ENCODE measurements at regions not wholly inside any gene's neighbourhood (a gene's known extent, or its start where the extent isn't known, plus 50 kb on each side); places are given as distances from the start of the nearest gene placed in this dataset.
A peak's percentile ranks its signal among the peaks of the same experiment; 100 is the strongest.

GRCh38 chr6:132937466-132937906, 123.1 kb downstream of the RPS12 start:
- no peak for DNase-seq

DNA sequence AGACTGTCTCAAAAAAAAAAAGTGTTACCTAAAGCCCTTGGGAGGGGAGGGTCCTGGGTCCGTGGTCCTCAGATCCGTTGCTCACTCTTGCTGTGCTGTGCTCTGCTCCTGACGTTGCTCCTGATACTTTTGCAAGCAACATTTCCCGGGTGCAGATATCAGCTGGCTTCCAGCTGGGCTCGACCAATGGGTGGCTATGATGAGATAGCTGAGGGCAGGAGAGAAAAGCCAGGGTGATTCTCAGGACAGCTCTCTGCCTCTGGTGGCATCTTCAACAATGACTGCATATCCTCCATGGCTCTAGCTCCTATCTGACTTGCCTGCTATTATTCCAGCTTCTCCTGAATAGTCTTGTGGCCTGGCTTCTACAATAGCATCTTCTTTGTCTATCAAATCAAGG, 134.5 kb downstream of the RPS12 start:
- no peak for DNase-seq

- DNase-seq = no peak
Observed at GRCh38 chr6:132950566-132950965, 136.2 kb downstream of the RPS12 start.

DNA sequence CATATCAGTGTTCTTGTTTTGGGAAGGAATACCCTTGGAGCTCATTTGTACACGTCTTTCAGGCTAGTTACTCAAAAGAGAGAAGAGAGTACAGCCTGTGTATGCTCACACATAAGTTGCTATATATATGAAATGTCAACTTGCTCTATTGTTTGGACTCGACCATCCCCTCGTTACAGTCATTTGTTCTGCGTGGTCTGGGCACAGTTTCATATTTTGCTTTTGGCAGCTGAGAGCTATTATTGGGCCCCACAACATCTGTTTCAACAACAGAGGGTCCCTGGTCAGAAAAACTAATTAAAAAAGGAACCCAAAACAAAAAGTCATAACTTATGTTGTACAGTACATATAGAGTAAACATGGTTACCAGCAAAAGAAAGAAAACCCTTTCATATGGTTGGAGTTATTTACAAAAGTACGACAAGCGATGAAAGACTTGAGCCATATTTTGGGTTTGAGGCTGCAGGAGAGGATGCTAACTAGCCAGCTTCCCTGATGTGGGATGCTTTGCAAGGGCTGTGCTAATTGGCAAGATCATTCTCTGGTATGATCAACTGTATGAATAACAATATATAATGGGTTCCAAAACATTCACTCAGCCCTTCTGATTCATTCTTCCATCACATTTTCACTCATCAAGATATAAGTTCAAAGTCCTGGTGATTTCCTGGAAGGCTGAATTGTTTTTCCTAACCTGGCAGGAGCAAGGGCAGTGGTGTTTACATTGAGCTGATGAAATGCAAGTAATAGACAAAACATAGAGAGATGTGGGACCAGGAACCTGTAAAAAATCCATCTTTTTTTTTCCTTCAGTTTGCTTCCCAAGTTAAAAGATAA, 137.9 kb downstream of the RPS12 start:
- no peak for DNase-seq

- DNase-seq = no peak
Observed at GRCh38 chr6:132952986-132953385, 138.6 kb downstream of the RPS12 start.

- DNase-seq = no peak
Observed at GRCh38 chr6:132954222-132954621, 139.9 kb downstream of the RPS12 start.

DNA sequence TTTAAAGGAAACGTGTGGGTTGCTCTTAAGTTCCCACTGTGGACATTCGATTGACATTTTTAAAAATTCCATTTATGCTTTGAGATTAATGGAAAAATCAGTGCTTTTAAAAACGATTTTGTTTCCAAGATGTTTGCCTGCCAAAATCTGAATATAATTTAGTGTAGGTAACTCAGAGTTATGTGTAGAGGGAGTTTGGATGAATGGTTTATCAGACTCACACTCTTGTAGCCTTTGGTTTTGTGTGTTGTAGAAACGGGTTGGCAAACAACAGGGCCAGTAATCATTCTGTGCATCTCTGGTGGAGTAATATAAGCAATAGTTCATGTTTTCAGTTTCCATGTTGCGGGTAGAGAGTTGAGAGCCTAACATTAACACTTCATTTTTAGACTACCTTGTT, 140.6 kb downstream of the RPS12 start:
- no peak for DNase-seq

DNA sequence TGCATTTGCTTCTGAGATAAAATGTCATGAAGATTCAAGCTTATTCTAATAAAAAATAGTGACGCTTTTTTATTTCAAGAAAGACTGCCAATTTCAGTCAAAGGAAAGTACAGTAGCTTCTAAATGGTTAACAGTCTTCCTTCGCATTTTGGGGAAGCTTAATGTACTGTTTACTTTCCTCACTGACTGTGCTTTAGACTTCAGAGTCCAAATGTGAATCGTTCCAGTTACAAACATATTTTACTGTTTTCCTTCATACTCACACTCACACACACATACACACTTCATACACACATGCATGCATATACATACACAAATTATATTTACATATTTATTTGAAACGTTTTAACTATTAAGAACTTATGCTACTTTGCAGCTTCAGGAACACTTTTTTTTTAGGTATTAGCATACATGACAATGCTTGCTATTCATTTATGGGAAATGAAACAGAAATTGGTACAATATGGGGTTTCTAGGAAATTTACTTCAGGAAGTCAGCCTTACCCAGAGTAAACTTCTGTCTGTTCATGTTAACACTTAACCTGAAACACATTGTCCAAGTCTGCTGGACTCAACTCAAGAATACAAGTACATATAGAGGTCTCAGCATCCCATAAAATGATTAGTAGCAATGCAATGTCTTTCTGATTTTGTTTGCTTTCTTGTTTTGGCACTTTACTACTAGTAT, 145.4 kb downstream of the RPS12 start:
- no peak for DNase-seq

DNA sequence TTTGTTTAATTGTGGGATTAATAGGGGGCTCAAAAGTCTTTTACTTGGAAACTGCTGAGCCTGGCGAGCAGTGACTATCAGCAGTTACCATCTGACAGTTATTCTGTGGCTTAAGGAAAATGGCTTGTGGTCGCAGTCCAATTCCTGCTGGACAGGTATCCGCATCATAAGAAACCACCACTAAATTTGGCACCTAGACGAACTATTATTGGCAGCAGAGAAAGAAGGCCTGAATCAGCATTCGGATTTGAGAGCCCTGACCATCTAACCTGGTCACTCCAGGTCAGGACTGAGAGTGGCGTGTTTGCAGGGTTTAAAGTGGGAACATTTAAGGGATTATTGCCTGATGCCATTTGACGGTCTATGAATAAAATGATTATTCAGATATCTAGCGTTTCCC, 146.4 kb downstream of the RPS12 start:
- DNase-seq = no peak

GRCh38 chr6:132961122-132961521, 146.8 kb downstream of the RPS12 start:
- DNase-seq = no peak

DNA sequence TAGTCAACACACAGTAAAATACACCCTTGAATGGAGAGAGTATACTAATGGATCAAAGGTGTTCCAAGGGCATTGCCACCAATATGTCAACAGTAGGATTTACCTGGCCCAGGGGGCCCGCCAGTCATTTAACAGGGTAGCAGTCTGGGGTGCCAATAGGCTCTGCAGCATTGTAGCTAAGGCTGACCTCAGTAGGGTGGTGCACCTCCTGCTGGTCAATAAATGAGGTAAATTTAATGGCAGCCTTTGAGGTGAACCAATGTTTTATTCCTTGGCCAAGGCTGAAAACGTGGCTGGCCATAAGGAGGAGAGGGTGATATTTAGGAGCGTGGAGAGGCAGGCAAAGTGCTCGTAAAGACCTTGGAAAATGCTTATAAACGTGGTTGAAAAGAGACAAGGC, 147.2 kb downstream of the RPS12 start:
- no peak for DNase-seq

DNA sequence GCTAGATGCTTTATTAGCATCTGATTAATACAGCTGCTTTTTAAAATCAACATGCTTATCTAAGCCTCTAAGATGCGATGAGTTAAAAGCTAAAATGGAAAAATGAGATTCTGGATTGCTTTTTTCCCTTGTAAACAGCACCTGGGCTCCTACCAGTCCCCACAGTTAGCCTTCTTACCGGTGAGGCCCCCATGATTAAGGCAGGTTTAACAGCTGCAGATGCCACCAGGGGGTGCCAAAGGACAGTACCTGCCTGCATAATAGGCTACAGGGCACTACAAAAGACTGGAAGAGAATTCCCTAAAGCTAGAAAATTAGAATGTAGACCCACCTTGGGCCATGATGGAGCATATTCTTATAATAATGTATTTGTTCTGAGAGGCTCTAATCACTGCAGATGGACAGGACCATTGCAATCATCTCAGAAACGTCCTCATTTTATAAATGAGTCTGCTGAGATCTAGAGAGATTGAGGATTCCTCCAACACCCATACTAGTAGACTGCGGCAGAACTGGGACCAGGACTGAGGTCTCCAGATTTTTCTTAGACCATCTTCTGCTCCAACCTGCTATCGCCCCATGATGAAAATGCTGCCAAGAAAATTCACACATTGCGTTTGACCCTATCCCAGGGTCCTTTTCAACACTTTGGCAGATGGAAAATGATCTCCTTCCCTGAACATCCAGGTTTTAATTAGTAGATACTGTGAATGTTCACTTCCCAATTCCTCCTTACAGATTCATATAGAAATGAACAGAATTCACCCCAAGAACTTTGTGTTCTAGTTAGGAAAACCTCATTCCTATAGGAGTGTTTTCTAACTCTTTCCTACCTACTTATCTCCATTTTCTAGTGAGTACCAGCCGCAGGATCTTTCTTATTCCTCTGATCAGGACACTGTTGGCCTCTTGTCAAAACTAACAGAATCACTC, 148.8 kb downstream of the RPS12 start:
- DNase-seq = peak; percentile 26

- DNase-seq = peak; percentile 16
Observed at GRCh38 chr6:132964101-132964867, 149.9 kb downstream of the RPS12 start.

- no peak for DNase-seq
Observed at GRCh38 chr6:132964868-132965382, 150.6 kb downstream of the RPS12 start.

GRCh38 chr6:132967871-132968270, 153.5 kb downstream of the RPS12 start:
- DNase-seq = no peak

DNA sequence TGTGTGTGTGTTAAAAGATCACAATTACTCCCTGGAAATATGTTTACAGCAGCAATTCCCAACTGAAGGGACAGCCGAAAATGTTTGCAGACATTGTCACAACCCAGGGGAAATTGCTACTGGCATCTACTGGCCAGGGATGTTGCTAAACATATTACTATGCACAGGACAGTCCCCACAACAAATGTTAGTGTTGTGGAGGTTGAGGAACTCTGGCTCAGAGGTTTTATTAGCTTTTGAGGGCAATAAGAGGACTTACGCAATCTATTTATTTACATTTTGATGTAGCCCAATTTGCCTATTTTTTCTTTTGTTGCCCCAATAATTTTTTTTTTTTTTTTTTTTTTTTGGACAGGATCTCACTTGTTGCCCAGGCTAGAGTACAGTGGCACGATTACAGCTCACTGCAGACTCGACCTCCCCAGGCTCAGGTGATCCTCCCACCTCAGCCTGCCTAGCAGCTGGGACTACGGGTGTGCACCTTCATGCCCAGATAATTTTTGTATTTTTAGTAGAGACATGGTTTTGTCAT, 154.1 kb downstream of the RPS12 start:
- no peak for DNase-seq

DNA sequence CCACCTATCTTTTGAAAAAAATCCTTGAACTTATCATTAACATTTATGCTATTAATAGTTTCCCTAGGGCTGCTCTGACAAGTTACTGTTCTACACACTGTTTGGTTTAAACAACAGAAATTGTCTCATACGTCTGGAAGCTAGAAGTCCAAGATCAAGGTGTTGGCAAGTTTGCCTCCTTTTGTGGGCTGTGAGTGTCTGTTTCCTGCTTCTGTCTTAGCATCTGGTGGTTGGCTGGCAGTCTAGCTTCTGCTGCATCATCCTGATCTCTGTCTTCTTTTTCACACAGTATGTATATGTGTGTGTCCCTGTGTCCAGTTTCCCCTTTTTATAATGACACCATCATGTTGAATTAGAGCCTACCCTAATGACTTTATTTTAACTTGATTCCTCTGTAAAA, 154.8 kb downstream of the RPS12 start:
- no peak for DNase-seq

DNA sequence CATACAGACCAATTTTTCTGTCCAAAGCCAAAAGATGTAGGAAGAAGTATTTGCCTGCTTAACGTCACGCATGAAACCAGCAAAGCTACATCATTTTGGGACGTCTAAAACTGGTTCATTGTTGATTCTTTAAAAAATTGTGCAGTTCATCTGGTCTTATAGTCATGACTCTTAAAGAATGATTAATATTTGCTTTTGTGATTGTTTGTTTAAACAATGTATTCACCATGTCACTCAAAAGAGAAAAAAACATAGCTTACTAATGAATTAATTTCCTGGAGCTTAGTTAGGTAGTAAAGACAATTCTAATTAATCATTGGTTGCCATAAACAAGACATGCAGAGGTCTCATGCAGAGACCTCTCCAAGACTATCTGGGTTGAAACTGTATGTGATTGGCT, 157.3 kb downstream of the RPS12 start:
- no peak for DNase-seq

DNA sequence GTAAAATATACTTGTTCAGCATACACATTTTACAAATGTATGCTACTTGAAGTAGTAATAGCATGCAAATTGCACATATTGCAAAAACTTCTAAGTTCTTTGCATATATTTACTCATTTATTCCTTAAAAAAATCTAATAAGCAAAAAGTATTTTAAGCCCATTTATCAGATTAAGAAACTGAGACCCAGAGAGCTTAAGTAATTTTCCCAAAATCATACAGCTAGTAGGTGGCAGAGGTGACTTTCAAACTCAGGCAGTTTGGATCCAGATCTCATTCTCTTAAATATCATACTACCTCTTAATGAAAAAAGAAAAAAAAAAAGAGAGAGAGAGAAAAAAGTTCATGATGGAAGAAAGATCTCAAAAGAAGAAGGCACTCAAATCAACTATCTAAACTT, 157.9 kb downstream of the RPS12 start:
- DNase-seq = no peak

GRCh38 chr6:132972971-132973370, 158.6 kb downstream of the RPS12 start:
- DNase-seq = no peak

DNA sequence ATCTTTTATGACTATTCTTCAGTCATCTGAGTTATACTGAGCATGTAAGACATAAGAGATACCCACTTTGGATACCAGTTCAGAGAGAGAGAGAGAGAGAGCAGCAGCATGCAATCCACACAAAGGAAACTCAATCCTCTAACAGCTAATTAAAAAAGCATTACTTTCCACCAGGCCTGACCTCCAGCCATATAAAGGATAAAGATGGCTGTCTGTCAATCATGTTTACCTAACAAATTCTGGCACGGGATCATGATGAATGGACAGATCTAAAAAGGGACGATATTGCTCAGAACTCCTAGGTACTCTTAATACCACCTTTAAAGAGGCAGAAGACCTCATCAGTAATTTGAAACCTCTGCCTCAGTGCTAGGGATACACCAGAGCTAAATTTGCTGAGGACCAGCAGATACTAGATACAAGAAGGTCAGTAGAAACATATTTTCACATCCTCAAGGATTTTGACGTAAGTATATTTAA, 159.2 kb downstream of the RPS12 start:
- DNase-seq = no peak

Measured in skin of body (tissue), 1 donor.